HCT116 (cell line): ENCODE measurements at regions not wholly inside any gene's neighbourhood (a gene's known extent, or its start where the extent isn't known, plus 50 kb on each side); places are given as distances from the start of the nearest gene placed in this dataset.

Source experiments
- ATAC-seq: fragments of 200-7000 bp; cut with Tn5 transposase; 2 replicates; pipeline ENCODE4 v1.9.1; 2020; ENCODE audit warnings: mild to moderate bottlenecking, moderate library complexity
- BruUV-seq: library from RNA; stranded (reverse); fragments of 400-500 nt; replicated peaks from 2 replicates; lab custom pipeline; 2021; lab: Mats Ljungman, UMichigan
- CTCF ChIA-PET: fragments of 300-600 bp; sonication (Branson Sonifier 250); formaldehyde crosslinking; loops from one replicate; lab custom pipeline; 2021; ENCODE audit warnings: antibody characterized with exemption; lab: Charles Lee
- POLR2A ChIA-PET: fragments of 300-600, 350-600 bp; sonication (Branson Sonifier 250); formaldehyde crosslinking; loops from one replicate; lab custom pipeline; 2021; ENCODE audit warnings: antibody characterized with exemption; lab: Charles Lee
- RAD21 ChIA-PET, 2 experiments: fragments of 300-600 bp; sonication (Branson Sonifier 250); formaldehyde crosslinking; loops; one replicate each; lab custom pipeline; 2023; ENCODE audit warnings: low total read pairs in 2 of 2; ENCODE audit not compliant: uncharacterized antibody in 2 of 2, unreplicated experiment in 2 of 2, low non-redundant PET in 1 of 2; lab: Charles Lee
- DNase-seq: peaks from one replicate; pipeline ENCODE4 v3.0.0-alpha.2; 2010; ENCODE audit warnings: low read depth, low spot score
- H2AFZ ChIP-seq: fragments of 200-600 bp; shearing (Covaris generic), sonication (generic); 2 replicates; pipeline ENCODE4 v1.6.1; 2017; ENCODE audit warnings: low read depth, mixed run types, mixed read lengths, antibody characterized with exemption, low read length; ENCODE audit not compliant: poor library complexity, severe bottlenecking
- H3K27ac ChIP-seq: 2 replicates; pipeline ENCODE4 v1.5.1; 2012; ENCODE audit warnings: low read depth, low read length
- H3K27me3 ChIP-seq: fragments of 200-600 bp; sonication (generic); 2 replicates; pipeline ENCODE4 v1.6.1; 2016; ENCODE audit warnings: mixed run types, low read length, mixed read lengths; ENCODE audit not compliant: insufficient read depth
- H3K36me3 ChIP-seq, 2 experiments: fragments of 200-500 bp in 1 of 2; fragments of 200-600 bp in 1 of 2; sonication (Bioruptor generic) in 1 of 2; sonication (generic) in 1 of 2; 2 replicates each; pipeline versions ENCODE4 v1.5.1 to v1.6.1; 2014 to 2016; ENCODE audit warnings: low read length in 2 of 2, inconsistent platforms in 1 of 2, mixed read lengths in 1 of 2, mixed run types in 1 of 2; ENCODE audit not compliant: insufficient read depth in 2 of 2, control insufficient read depth in 1 of 2
- H3K4me1 ChIP-seq, 2 experiments: fragments of 200-600 bp in 1 of 2; sonication (generic) in 1 of 2; 2 replicates each; pipeline versions ENCODE4 v1.5.1 to v1.6.1; 2012 to 2017; ENCODE audit warnings: low read length in 2 of 2, inconsistent platforms in 1 of 2, mild to moderate bottlenecking in 1 of 2, mixed read lengths in 1 of 2, mixed run types in 1 of 2, moderate library complexity in 1 of 2; ENCODE audit not compliant: insufficient read depth in 2 of 2, control insufficient read depth in 1 of 2
- H3K4me2 ChIP-seq: fragments of 200-600 bp; sonication (generic); 2 replicates; pipeline ENCODE4 v1.6.1; 2017; ENCODE audit warnings: mixed run types, low read length, mixed read lengths
- H3K4me3 ChIP-seq, 2 experiments: fragments of 200-600 bp in 1 of 2; sonication (generic) in 1 of 2; replicated peaks in 1 of 2; 2 replicates each; pipeline ENCODE4 v1.5.1; 2011 to 2016; ENCODE audit warnings: low read length in 2 of 2, control low read depth in 1 of 2, low read depth in 1 of 2, mild to moderate bottlenecking in 1 of 2, mixed read lengths in 1 of 2, mixed run types in 1 of 2
- H3K79me2 ChIP-seq: fragments of 200-600 bp; sonication (generic); 2 replicates; pipeline ENCODE4 v1.6.1; 2017; ENCODE audit warnings: mild to moderate bottlenecking, mixed run types, low read length, moderate library complexity, mixed read lengths; ENCODE audit not compliant: insufficient read depth
- H3K9ac ChIP-seq: fragments of 200-600 bp; sonication (generic); 2 replicates; pipeline ENCODE4 v1.6.1; 2016; ENCODE audit warnings: low read length, mixed read lengths
- H3K9me2 ChIP-seq: fragments of 200-600 bp; sonication (generic), shearing (Covaris generic); 2 replicates; pipeline ENCODE4 v1.6.1; 2017; ENCODE audit warnings: mixed run types, mild to moderate bottlenecking, moderate library complexity; ENCODE audit not compliant: insufficient read depth
- H3K9me3 ChIP-seq, 2 experiments: fragments of 200-500 bp in 1 of 2; fragments of 200-600 bp in 1 of 2; sonication (Bioruptor generic) in 1 of 2; sonication (generic) in 1 of 2; 2 replicates each; pipeline ENCODE4 v1.6.1; 2014 to 2017; ENCODE audit warnings: low read length in 2 of 2, mixed read lengths in 2 of 2, inconsistent platforms in 1 of 2, low read depth in 1 of 2, mild to moderate bottlenecking in 1 of 2, mixed run types in 1 of 2, moderate library complexity in 1 of 2; ENCODE audit not compliant: control insufficient read depth in 1 of 2, insufficient read depth in 1 of 2
- H4K20me1 ChIP-seq: fragments of 200-600 bp; sonication (generic), shearing (Covaris generic); 2 replicates; pipeline ENCODE4 v1.6.1; 2017; ENCODE audit warnings: mixed run types, mild to moderate bottlenecking, moderate library complexity; ENCODE audit not compliant: insufficient read depth
- ATF3 ChIP-seq: IDR thresholded peaks from 2 replicates; pipeline ENCODE4 v1.6.1; 2012
- CEBPB ChIP-seq: IDR thresholded peaks from 2 replicates; pipeline ENCODE4 v1.6.1; 2012; ENCODE audit warnings: low read depth
- EGR1 ChIP-seq: IDR thresholded peaks from 2 replicates; pipeline ENCODE4 v1.6.1; 2012; ENCODE audit warnings: low read depth
- ELF1 ChIP-seq: IDR thresholded peaks from 2 replicates; pipeline ENCODE4 v1.6.1; 2012; ENCODE audit warnings: low read depth, borderline replicate concordance
- EZH2 ChIP-seq: fragments of 200-600 bp; sonication (generic); IDR thresholded peaks from 2 replicates; pipeline ENCODE4 v1.6.1; 2017; ENCODE audit warnings: antibody characterized with exemption, mixed run types
- EZH2phosphoT487 ChIP-seq: fragments of 200-600 bp; IDR thresholded peaks from 2 replicates; pipeline ENCODE4 v1.6.1; 2018; ENCODE audit warnings: antibody characterized with exemption, borderline replicate concordance
- FOSL1 ChIP-seq: IDR thresholded peaks from 2 replicates; pipeline ENCODE4 v1.6.1; 2012; ENCODE audit warnings: low read depth
- JUND ChIP-seq: IDR thresholded peaks from 2 replicates; pipeline ENCODE4 v1.6.1; 2012
- MAX ChIP-seq: IDR thresholded peaks from 2 replicates; pipeline ENCODE4 v1.6.1; 2012
- POLR2AphosphoS5 ChIP-seq: IDR thresholded peaks from 2 replicates; pipeline ENCODE4 v1.6.1; 2011; ENCODE audit warnings: mild to moderate bottlenecking, low read depth, low read length, moderate library complexity
- RAD21 ChIP-seq: IDR thresholded peaks from 2 replicates; pipeline ENCODE4 v1.6.1; 2012; ENCODE audit warnings: low read depth, mild to moderate bottlenecking
- REST ChIP-seq: IDR thresholded peaks from 2 replicates; pipeline ENCODE4 v1.6.1; 2012; ENCODE audit warnings: low read depth
- SIN3A ChIP-seq: IDR thresholded peaks from 2 replicates; pipeline ENCODE4 v1.6.1; 2012; ENCODE audit warnings: low read depth
- SP1 ChIP-seq: IDR thresholded peaks from 2 replicates; pipeline ENCODE4 v1.6.1; 2012; ENCODE audit warnings: low read depth
- SRF ChIP-seq: IDR thresholded peaks from 2 replicates; pipeline ENCODE4 v1.6.1; 2012; ENCODE audit warnings: low read depth
- TCF7L2 ChIP-seq: IDR thresholded peaks from 2 replicates; pipeline ENCODE4 v1.7.0; 2011; ENCODE audit warnings: borderline replicate concordance, inconsistent platforms; ENCODE audit not compliant: insufficient read depth, insufficient read length; ENCODE audit errors: extremely low read depth
- YY1 ChIP-seq: IDR thresholded peaks from 2 replicates; pipeline ENCODE4 v1.6.1; 2011; ENCODE audit warnings: low read length, low read depth, moderate library complexity, mild to moderate bottlenecking; ENCODE audit not compliant: insufficient replicate concordance; ENCODE audit errors: extremely low read depth
- ZNF274 ChIP-seq: fragments of 200-500 bp; sonication (Bioruptor generic); IDR thresholded peaks from 2 replicates; pipeline ENCODE4 v1.6.1; 2014; ENCODE audit warnings: mild to moderate bottlenecking, low read depth, low read length, inconsistent platforms
- intact Hi-C: fragments of 100-400 bp; cut with micrococcal nuclease; formaldehyde crosslinking; loops from 2 replicates; pipeline ENCODE4 v1.10.0; 2022

GRCh38 chr18:75698861-75699260 is 271.4 kb upstream of the SMIM21 start:
- ChIA-PET POLR2A (no interaction called here), CTCF (no interaction called here), RAD21 (no interaction called here)
- no peaks in the 10 kb centered on the region for H4K20me1 ChIP-seq
- H3K4me2 ChIP-seq: no peak overlapping the region
- no peak overlapping the region for H2AFZ ChIP-seq
- BruUV-seq: no TSS peak
- no peaks in the 10 kb centered on the region for H3K36me3 ChIP-seq
- intact Hi-C loops: loop anchor here (10.0 kb wide), 1 partner anchor 64 kb away; no protein-coding TSS in a partner anchor
- H3K9ac ChIP-seq: no peak overlapping the region
- ATAC-seq: no peak
- no peaks in the 10 kb centered on the region; a peak in 1 of 4 replicates for H3K9me3 ChIP-seq
- no peak for DNase-seq
- TF ChIP-seq FOSL1 (no peak), MAX (no peak), EGR1 (no peak), ELF1 (no peak), POLR2AphosphoS5 (no peak), RAD21 (no peak), TCF7L2 (no peak), EZH2 (no peak), SRF (no peak), ZNF274 (no peak), JUND (no peak)
- no peaks in the 10 kb centered on the region for H3K4me1 ChIP-seq
- H3K27ac ChIP-seq: no peak overlapping the region
- H3K9me2 ChIP-seq: no peaks in the 10 kb centered on the region
- H3K27me3 ChIP-seq: no peaks in the 10 kb centered on the region
- no peak overlapping the region for H3K4me3 ChIP-seq
- no peaks in the 10 kb centered on the region for H3K79me2 ChIP-seq

- no peak for DNase-seq
- H3K27me3 ChIP-seq: no peaks in the 10 kb centered on the region
- H3K36me3 ChIP-seq: no peaks in the 10 kb centered on the region
- BruUV-seq: no TSS peak
- H3K79me2 ChIP-seq: no peaks in the 10 kb centered on the region
- RAD21 ChIA-PET: no interaction called here
- no peak overlapping the region for H3K4me3 ChIP-seq
- no peak overlapping the region for H2AFZ ChIP-seq
- TF ChIP-seq EZH2phosphoT487: no peak
- no peak for TF ChIP-seq YY1
- TF ChIP-seq TCF7L2: no peak
- no peak for TF ChIP-seq ELF1
- no peak for TF ChIP-seq FOSL1
- no peak for TF ChIP-seq MAX
- TF ChIP-seq RAD21: no peak
- no peak for TF ChIP-seq JUND
- TF ChIP-seq SP1: no peak
- TF ChIP-seq ZNF274: no peak
- TF ChIP-seq SIN3A: no peak
- TF ChIP-seq REST: no peak
- TF ChIP-seq ATF3: no peak
- no peak for TF ChIP-seq CEBPB
- POLR2A ChIA-PET: no interaction called here
- ATAC-seq: no peak
- no peak overlapping the region for H3K27ac ChIP-seq
- no peaks in the 10 kb centered on the region for H3K9me3 ChIP-seq
- CTCF ChIA-PET: no interaction called here
- no peaks in the 10 kb centered on the region for H4K20me1 ChIP-seq
- intact Hi-C loops: loop anchor here (10.0 kb wide), 1 partner anchor 63 kb away; no protein-coding TSS in a partner anchor
- no peak overlapping the region for H3K4me2 ChIP-seq
- H3K9ac ChIP-seq: no peak overlapping the region
- H3K4me1 ChIP-seq: no peaks in the 10 kb centered on the region
- H3K9me2 ChIP-seq: no peaks in the 10 kb centered on the region
Observed at GRCh38 chr18:75697493-75697892, 270.0 kb upstream of the SMIM21 start.
